ENCODE measurements at regions not wholly inside any gene's neighbourhood (a gene's known extent, or its start where the extent isn't known, plus 50 kb on each side); places are given as distances from the start of the nearest gene placed in this dataset.

DNA sequence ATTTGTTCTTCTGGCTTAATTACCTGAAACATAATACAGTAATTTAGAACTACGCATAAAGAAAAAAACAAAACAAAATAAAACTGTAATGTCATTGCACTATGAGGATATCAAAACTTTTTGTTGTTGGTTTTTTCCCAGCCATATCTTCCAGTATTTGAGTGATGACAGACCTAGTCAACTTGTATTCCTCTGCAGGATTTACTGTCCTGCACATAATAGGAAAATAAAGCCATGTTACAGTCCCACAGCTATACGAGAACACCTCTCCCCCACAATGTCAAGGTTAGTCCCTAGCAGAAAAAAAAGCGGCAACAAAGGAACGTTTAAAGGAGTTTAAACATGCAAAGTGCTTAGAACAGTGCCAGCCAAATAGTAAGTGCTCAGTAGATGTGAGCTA, 55.3 kb upstream of the PRDX6 start:
- no peak for DNase-seq (ENCODE audit: low read depth, low spot score)

DNA sequence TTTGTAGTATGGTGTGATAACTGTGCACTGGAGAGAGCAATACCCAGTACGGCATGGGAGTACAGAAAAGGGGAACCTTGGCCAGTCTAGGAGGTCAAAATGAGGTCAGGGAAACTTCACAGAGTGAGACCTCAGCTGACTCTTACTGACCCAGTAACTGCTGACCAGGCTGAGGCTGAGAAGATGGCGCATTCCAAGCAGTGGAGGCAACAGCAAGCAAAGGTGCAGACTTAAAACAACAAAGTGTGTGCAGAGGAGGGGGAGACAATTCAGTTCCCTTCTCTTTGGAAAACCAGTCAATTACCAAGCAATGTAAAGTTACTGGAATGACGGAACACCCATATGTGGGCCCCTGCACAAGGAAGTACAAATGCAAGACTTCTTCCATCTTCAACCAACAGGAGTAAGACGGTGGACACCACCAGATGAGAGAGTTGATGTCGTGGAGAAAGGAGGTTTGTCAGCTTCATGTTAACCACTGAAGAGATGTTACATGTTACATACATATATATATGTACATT, 54.6 kb upstream of the PRDX6 start:
- no peak for DNase-seq (ENCODE audit: low read depth, low spot score)

DNA sequence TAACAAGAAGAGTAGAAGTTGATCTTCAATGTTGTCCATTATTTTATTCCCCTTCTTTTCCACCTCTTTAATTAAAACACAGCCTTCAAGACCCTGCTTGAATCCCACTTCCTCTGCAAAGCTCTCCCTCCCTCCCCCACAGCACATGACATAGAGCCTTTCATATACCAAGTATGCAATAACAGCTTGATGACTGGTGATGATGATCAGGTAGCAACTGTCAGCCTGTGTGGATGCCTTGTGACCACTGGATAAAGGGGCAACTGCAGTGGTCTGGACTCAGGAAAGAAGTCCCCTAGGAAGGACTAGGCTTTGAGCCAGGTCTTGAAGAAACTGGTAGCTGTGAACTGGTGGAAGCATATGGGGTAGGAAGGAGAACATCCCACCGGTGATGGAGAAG, 53.8 kb upstream of the PRDX6 start:
- no peak for DNase-seq (ENCODE audit: low read depth, low spot score)

DNA sequence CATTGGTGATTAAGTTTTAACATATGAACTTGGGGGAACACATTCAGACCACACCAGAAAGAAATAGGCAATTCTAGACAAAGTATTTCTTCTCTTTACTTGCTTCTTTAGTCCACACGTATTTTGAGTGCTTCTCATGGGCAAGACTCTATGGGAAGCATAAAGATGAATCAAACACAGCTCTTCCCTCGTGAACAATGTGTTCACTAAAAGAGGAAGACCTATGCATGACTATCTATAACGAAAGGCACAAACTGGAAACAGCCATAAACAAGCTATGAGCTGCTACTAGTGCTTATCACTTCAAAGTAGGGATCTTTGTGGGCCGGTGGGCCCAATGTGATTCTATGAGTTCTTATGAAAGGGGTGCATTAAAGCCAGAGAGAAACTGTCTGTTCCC, 53.0 kb upstream of the PRDX6 start:
- DNase-seq (ENCODE audit: low read depth, low spot score) = no peak

DNA sequence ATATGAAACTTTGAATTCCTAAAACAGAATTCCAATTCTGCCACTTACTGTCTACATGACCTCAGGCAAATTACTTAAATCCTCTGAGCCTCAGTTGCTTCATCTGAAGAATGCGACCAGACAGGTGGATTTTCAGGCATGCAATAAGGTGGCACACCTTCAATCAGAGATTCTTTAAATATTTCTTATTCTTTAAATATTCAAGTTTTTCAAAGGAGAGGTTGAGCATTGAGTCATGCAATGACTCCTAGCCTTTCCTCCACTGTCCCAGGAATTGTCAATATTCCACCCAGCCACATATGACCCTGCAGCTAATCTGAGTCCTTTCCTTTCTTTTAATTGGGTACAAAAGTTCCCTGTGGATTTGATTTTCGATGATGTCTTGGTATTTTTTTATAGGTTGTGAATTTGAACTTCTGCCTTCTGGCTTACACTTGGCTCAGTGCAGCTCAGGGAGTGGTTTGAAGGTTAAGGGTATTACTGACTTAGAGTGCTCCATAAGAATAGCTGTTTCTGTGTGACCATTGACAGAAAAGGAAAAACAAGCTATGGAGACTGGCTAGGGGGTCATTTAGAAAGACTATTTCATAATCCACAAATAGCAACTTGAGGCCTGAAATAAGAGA, 52.2 kb upstream of the PRDX6 start:
- no peak for DNase-seq (ENCODE audit: low read depth, low spot score)

DNA sequence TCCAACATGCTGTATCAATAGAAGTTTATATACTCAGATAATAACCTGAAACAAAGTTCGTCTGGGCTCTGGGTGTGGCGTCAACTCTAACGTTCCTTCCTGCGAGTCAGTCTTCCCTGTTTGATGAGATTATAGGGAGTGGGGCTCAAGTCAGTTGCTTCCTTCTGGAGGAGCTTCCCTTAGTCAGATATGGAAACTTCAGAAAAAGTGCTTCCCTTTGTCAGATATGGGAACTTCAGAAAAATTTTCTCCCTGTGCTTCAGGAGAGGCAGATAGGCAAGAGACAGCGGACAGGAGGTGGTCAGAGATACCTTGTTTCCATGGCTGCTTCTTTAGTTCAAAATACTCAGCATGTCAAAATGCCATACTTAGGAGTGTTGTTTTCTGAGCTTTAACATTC, 51.1 kb upstream of the PRDX6 start:
- no peak for DNase-seq (ENCODE audit: low read depth, low spot score)

DNA sequence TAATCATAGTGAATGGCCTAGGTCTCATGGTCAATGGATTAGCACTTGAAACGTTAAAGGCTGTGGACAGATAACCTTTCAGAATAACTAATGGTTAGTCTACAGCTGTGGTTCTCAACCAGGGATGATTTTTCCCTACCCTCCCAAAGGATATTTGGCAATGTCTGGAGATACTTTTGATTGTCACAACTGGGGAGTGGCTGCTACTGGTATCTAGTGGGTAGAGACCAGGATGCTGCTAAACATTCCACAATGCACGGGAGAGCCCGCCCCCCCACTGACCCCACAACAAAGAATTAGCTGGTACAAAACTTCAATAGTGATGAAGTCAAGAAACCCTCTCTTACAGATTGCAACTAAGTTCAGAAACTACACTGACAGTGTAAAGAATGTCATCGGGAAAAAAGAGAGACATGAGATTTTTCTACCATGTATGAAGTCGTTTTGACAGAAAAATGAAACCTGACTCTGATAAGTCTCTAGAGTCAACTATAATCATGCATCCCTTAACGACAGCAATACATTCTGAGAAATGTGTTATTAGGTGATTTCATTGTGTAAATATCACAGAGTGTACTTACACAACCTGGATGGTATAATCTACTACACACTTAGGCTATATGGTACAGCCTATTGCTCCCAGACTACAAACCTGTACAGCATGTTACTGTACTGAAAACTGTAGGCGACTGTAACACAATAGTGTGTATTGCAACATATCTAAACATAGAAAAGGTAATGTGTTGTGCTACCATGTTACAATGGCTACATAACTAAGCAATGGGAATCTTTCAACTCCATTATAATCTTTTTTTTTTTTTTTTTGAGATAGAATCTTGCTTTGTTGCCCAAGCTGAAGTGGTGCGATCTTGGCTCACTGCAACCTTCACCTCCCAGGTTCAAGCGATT, 49.7 kb upstream of the PRDX6 start:
- no peak for DNase-seq (ENCODE audit: low read depth, low spot score)
